ENCODE measurements at regions not wholly inside any gene's neighbourhood (a gene's known extent, or its start where the extent isn't known, plus 50 kb on each side); places are given as distances from the start of the nearest gene placed in this dataset.

GRCh38 chr16:13805951-13806350 lies 114.0 kb upstream of the ERCC4 start:
- Histone ChIP-seq H3K9me3 (no peaks in the 10 kb centered on the region), H3K36me3 (no peaks in the 10 kb centered on the region), H3K27ac (no peak overlapping the region), H3K4me3 (no peak overlapping the region), H3K27me3 (no peaks in the 10 kb centered on the region), H3K4me1 (no peaks in the 10 kb centered on the region)
- TF ChIP-seq POLR2AphosphoS5 (IDR thresholded peaks at IDR 0.05) (no peak), POLR2A (IDR thresholded peaks at IDR 0.05) (no peak), CTCF (IDR thresholded peaks at IDR 0.05) (no peak)
- DNase-seq (ENCODE audit: low spot score in 2 of 2): no peak
- intact Hi-C loops (cut with DNase I; ENCODE audit: low total_unique reads): loop anchor here (2.0 kb wide), 1 partner anchor 17 kb away; no protein-coding TSS in a partner anchor

- TF ChIP-seq CTCF (IDR thresholded peaks at IDR 0.05): no peak
- TF ChIP-seq POLR2AphosphoS5 (IDR thresholded peaks at IDR 0.05): no peak
- no peak for TF ChIP-seq POLR2A (IDR thresholded peaks at IDR 0.05)
- Histone ChIP-seq H3K9me3 (no peaks in the 10 kb centered on the region), H3K27ac (no peak overlapping the region), H3K4me1 (no peaks in the 10 kb centered on the region), H3K4me3 (no peak overlapping the region), H3K27me3 (no peaks in the 10 kb centered on the region), H3K36me3 (no peaks in the 10 kb centered on the region)
- no peak for DNase-seq (ENCODE audit: low spot score in 2 of 2)
- intact Hi-C loops (cut with DNase I; ENCODE audit: low total_unique reads): loop anchor here (2.0 kb wide), 1 partner anchor 16 kb away; no protein-coding TSS in a partner anchor
These were observed 113.3 kb upstream of the ERCC4 start for GRCh38 chr16:13806671-13807070.

GRCh38 chr16:13808102-13808501 lies 111.9 kb upstream of the ERCC4 start:
- no peaks in the 10 kb centered on the region for H3K9me3 ChIP-seq
- H3K4me3 ChIP-seq: no peak overlapping the region
- DNase-seq (ENCODE audit: low spot score in 2 of 2): no peak
- TF ChIP-seq POLR2A (IDR thresholded peaks at IDR 0.05): no peak
- no peak for TF ChIP-seq POLR2AphosphoS5 (IDR thresholded peaks at IDR 0.05)
- TF ChIP-seq CTCF (IDR thresholded peaks at IDR 0.05): no peak
- intact Hi-C loops (cut with DNase I; ENCODE audit: low total_unique reads): no loop called here
- H3K4me1 ChIP-seq: no peaks in the 10 kb centered on the region
- H3K27ac ChIP-seq: no peak overlapping the region
- no peaks in the 10 kb centered on the region for H3K36me3 ChIP-seq
- peaks cover 0 to 2% of the 10 kb centered on the region in 2 donors for H3K27me3 ChIP-seq

- Histone ChIP-seq H3K4me1 (no peaks in the 10 kb centered on the region), H3K4me3 (no peak overlapping the region), H3K36me3 (no peaks in the 10 kb centered on the region), H3K27ac (no peak overlapping the region), H3K27me3 (peaks cover 0 to 7% of the 10 kb centered on the region in 2 donors), H3K9me3 (no peaks in the 10 kb centered on the region)
- TF ChIP-seq POLR2A (IDR thresholded peaks at IDR 0.05) (no peak), POLR2AphosphoS5 (IDR thresholded peaks at IDR 0.05) (no peak), CTCF (IDR thresholded peaks at IDR 0.05) (no peak)
- intact Hi-C loops (cut with DNase I; ENCODE audit: low total_unique reads): no loop called here
- DNase-seq (ENCODE audit: low spot score in 2 of 2): no peak
These were observed 110.2 kb upstream of the ERCC4 start for GRCh38 chr16:13809765-13810164.

- no peak for DNase-seq (ENCODE audit: low spot score in 2 of 2)
- intact Hi-C loops (cut with DNase I; ENCODE audit: low total_unique reads): no loop called here
- no peak for TF ChIP-seq POLR2A (IDR thresholded peaks at IDR 0.05)
- no peak for TF ChIP-seq POLR2AphosphoS5 (IDR thresholded peaks at IDR 0.05)
- TF ChIP-seq CTCF (IDR thresholded peaks at IDR 0.05): no peak
- H3K4me3 ChIP-seq: no peak overlapping the region
- no peak overlapping the region for H3K27ac ChIP-seq
- H3K4me1 ChIP-seq: no peaks in the 10 kb centered on the region
- no peaks in the 10 kb centered on the region for H3K36me3 ChIP-seq
- no peaks in the 10 kb centered on the region for H3K9me3 ChIP-seq
- H3K27me3 ChIP-seq: peaks cover 0 to 13% of the 10 kb centered on the region in 2 donors
These were observed 108.1 kb upstream of the ERCC4 start for GRCh38 chr16:13811834-13812233.
